B cell (primary cell): ENCODE measurements at regions not wholly inside any gene's neighbourhood (a gene's known extent, or its start where the extent isn't known, plus 50 kb on each side); places are given as distances from the start of the nearest gene placed in this dataset.

Experiments used
- ATAC-seq: fragments of 200-7000 bp; cut with Tn5 transposase; one replicate; pipeline ENCODE4 v1.10.0; 2021; ENCODE audit warnings: low read depth, mild to moderate bottlenecking, moderate number of reproducible peaks, moderate library complexity
- CTCF ChIA-PET: fragments of 350-600 bp; sonication (Branson Sonifier 250); formaldehyde crosslinking; loops from one replicate; lab custom pipeline; 2021; ENCODE audit warnings: antibody characterized with exemption, inconsistent platforms; lab: Charles Lee
- POLR2A ChIA-PET: fragments of 350-600 bp; sonication (Branson Sonifier 250); formaldehyde crosslinking; loops from one replicate; lab custom pipeline; 2021; ENCODE audit warnings: antibody characterized with exemption; lab: Charles Lee
- DNase-seq: peaks from one replicate; pipeline ENCODE4 v3.0.0; 2013
- H2AFZ ChIP-seq: 2 replicates; pipeline ENCODE4 v1.6.1; 2012; ENCODE audit warnings: mild to moderate bottlenecking, low read depth, low read length; ENCODE audit not compliant: insufficient read depth, poor library complexity, severe bottlenecking
- H3K27ac ChIP-seq, 2 donors: 1 replicate in 1 of 2; 2 replicates in 1 of 2; pipeline ENCODE4 v1.5.1; 2012 to 2013; ENCODE audit warnings: low read length in 2 of 2, mild to moderate bottlenecking in 2 of 2, moderate library complexity in 1 of 2
- H3K27me3 ChIP-seq, 4 experiments: fragments of 200-600 bp in 1 of 4; sonication (generic) in 1 of 4; replicated peaks in 1 of 4; 1 replicate in 2 of 4; 2 replicates in 2 of 4; pipeline versions ENCODE4 v1.6.1 to v1.7.0; 2013 to 2016; ENCODE audit warnings: low read length in 3 of 4, mild to moderate bottlenecking in 2 of 4, mixed read lengths in 1 of 4, moderate library complexity in 1 of 4; ENCODE audit not compliant: insufficient read depth in 4 of 4, control insufficient read depth in 3 of 4; ENCODE audit errors: control extremely low read depth in 1 of 4
- H3K36me3 ChIP-seq, 2 experiments: replicated peaks in 1 of 2; 1 replicate in 1 of 2; 2 replicates in 1 of 2; pipeline versions ENCODE4 v1.6.1 to v1.7.1; 2013; ENCODE audit warnings: low read length in 1 of 2; ENCODE audit not compliant: insufficient read depth in 2 of 2, control insufficient read depth in 1 of 2; ENCODE audit errors: control extremely low read depth in 1 of 2, extremely low read depth in 1 of 2
- H3K4me1 ChIP-seq, 2 donors: fragments of 200-600 bp in 1 of 2; sonication (generic) in 1 of 2; 1 replicate in 1 of 2; 2 replicates in 1 of 2; pipeline versions ENCODE4 v1.5.1 to v1.6.1; 2013 to 2017; ENCODE audit warnings: low read length in 2 of 2; ENCODE audit not compliant: control insufficient read depth in 2 of 2, insufficient read depth in 2 of 2
- H3K4me2 ChIP-seq: replicated peaks from 2 replicates; pipeline ENCODE3; 2012; ENCODE audit warnings: mild to moderate bottlenecking, low read depth, low read length; ENCODE audit not compliant: poor library complexity, severe bottlenecking
- H3K4me3 ChIP-seq, 5 experiments: fragments of 200-600 bp in 1 of 5; sonication (generic) in 1 of 5; 1 replicate in 3 of 5; 2 replicates in 2 of 5; pipeline versions ENCODE4 v1.5.1 to v1.7.0; 2011 to 2016; ENCODE audit warnings: low read length in 4 of 5, mild to moderate bottlenecking in 4 of 5, low read depth in 2 of 5, control low read depth in 1 of 5, moderate library complexity in 1 of 5; ENCODE audit not compliant: insufficient read depth in 1 of 5; ENCODE audit errors: control extremely low read depth in 1 of 5, extremely low read depth in 1 of 5
- H3K79me2 ChIP-seq: fragments of 200-600 bp; sonication (generic); one replicate; pipeline ENCODE4 v1.6.0; 2016; ENCODE audit warnings: low read length; ENCODE audit not compliant: control insufficient read depth, insufficient read depth
- H3K9ac ChIP-seq: fragments of 200-600 bp; sonication (generic); 2 replicates; pipeline ENCODE4 v1.6.1; 2017; ENCODE audit warnings: mild to moderate bottlenecking, low read length, moderate library complexity
- H3K9me3 ChIP-seq, 3 donors: one replicate each; pipeline versions ENCODE4 v1.6.1 to v1.7.1; 2013; ENCODE audit warnings: low read length in 2 of 3; ENCODE audit not compliant: control insufficient read depth in 2 of 3, insufficient read depth in 1 of 3; ENCODE audit errors: control extremely low read depth in 1 of 3
- H4K20me1 ChIP-seq: 2 replicates; pipeline ENCODE4 v1.6.0; 2012; ENCODE audit warnings: mild to moderate bottlenecking, low read length; ENCODE audit not compliant: insufficient read depth, control insufficient read depth, poor library complexity, severe bottlenecking
- H3K27ac Mint-ChIP-seq: one replicate; pipeline ENCODE4 v1.8.0; 2021; ENCODE audit warnings: mixed read lengths
- H3K27me3 Mint-ChIP-seq: one replicate; pipeline ENCODE4 v1.8.0; 2021; ENCODE audit warnings: mixed read lengths
- H3K4me1 Mint-ChIP-seq: one replicate; pipeline ENCODE4 v1.8.0; 2021; ENCODE audit warnings: mixed read lengths
- H3K4me3 Mint-ChIP-seq: one replicate; pipeline ENCODE4 v1.8.0; 2021; ENCODE audit warnings: mixed read lengths
- H3K9me3 Mint-ChIP-seq: one replicate; pipeline ENCODE4 v1.8.0; 2022; ENCODE audit warnings: mixed read lengths; ENCODE audit not compliant: insufficient read depth
- EZH2 ChIP-seq: IDR thresholded peaks from 2 replicates; pipeline ENCODE4 v1.6.1; 2012; ENCODE audit warnings: borderline replicate concordance, low read depth, mild to moderate bottlenecking, moderate library complexity, low read length; ENCODE audit not compliant: insufficient read depth, poor library complexity, severe bottlenecking
- WGBS: methylation state at CpG from one replicate; pipeline ENCODE4 v1.1.5; 2013; ENCODE audit warnings: missing lambda C conversion rate; ENCODE audit not compliant: insufficient coverage; 5-methylcytosine and 5-hydroxymethylcytosine counted together
- intact Hi-C: fragments of 100-400 bp; cut with micrococcal nuclease; formaldehyde crosslinking; loops from one replicate; pipeline ENCODE4 v1.10.0; 2022
- TF ChIP-seq, protein P1 (sequence below): fragments of 200-600 bp; IDR thresholded peaks from one replicate; pipeline ENCODE4 v1.8.0; 2022; ENCODE audit warnings: antibody characterized with exemption, mild to moderate bottlenecking

DNA sequence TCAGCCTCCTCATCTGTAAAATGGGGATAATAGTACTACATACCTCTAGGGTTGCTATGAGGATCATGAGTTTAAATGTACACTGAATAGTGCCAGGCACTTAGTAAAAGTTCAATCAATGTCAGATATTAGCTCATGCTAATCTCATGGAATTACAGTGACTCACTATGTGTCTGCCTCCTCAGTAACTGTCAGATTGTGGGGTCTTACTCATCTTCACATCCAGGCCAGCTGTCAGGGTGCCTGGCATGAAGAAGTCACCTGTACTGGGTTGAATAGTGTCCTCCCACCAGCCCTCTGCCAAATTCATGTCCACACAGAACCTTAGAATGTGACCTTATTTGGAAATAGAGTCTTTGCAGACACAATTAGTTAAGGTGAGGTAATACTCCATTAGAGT, 54.3 kb upstream of the STIM2 start:
- TF ChIP-seq, protein P1, sequence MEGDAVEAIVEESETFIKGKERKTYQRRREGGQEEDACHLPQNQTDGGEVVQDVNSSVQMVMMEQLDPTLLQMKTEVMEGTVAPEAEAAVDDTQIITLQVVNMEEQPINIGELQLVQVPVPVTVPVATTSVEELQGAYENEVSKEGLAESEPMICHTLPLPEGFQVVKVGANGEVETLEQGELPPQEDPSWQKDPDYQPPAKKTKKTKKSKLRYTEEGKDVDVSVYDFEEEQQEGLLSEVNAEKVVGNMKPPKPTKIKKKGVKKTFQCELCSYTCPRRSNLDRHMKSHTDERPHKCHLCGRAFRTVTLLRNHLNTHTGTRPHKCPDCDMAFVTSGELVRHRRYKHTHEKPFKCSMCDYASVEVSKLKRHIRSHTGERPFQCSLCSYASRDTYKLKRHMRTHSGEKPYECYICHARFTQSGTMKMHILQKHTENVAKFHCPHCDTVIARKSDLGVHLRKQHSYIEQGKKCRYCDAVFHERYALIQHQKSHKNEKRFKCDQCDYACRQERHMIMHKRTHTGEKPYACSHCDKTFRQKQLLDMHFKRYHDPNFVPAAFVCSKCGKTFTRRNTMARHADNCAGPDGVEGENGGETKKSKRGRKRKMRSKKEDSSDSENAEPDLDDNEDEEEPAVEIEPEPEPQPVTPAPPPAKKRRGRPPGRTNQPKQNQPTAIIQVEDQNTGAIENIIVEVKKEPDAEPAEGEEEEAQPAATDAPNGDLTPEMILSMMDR: no peak
- TF ChIP-seq EZH2: no peak
- ChIA-PET CTCF (no interaction called here), POLR2A (no interaction called here)
- Mint-ChIP-seq H3K27ac (no peak overlapping the region), H3K4me1 (peaks cover 49% of the 10 kb centered on the region), H3K4me3 (peak overlapping the region; percentile 7), H3K9me3 (no peaks in the 10 kb centered on the region), H3K27me3 (peaks cover 22% of the 10 kb centered on the region)
- Histone ChIP-seq H3K36me3 (no peaks in the 10 kb centered on the region), H3K4me1 (peaks cover 30 to 38% of the 10 kb centered on the region in 2 donors), H4K20me1 (no peaks in the 10 kb centered on the region), H3K4me2 (no peak overlapping the region), H3K79me2 (no peaks in the 10 kb centered on the region), H3K27me3 (peaks cover 0 to 37% (median 8%) of the 10 kb centered on the region in 4 experiments), H3K9me3 (peaks cover 0 to 13% (median 0%) of the 10 kb centered on the region in 3 donors), H3K4me3 (no peak overlapping the region), H3K27ac (no peak overlapping the region), H2AFZ (no peak overlapping the region), H3K9ac (no peak overlapping the region)
- DNase-seq: no peak
- ATAC-seq: no peak
- intact Hi-C loops: no loop called here

- Histone ChIP-seq H4K20me1 (no peaks in the 10 kb centered on the region), H3K27me3 (peaks cover 0 to 47% (median 15%) of the 10 kb centered on the region in 4 experiments), H3K27ac (no peak overlapping the region), H3K4me2 (peak overlapping the region; percentile 70), H3K4me3 (peak overlapping the region in 1 of 5 experiments; percentile 29), H3K4me1 (peaks cover 40 to 48% of the 10 kb centered on the region in 2 donors), H3K9me3 (peaks cover 0 to 13% (median 0%) of the 10 kb centered on the region in 3 donors), H3K9ac (peak overlapping the region; percentile 36), H3K36me3 (no peaks in the 10 kb centered on the region), H2AFZ (no peak overlapping the region), H3K79me2 (no peaks in the 10 kb centered on the region)
- DNase-seq: peak; percentile 47
- H3K4me1 Mint-ChIP-seq: peaks cover 59% of the 10 kb centered on the region
- WGBS: 0% methylated on average over 3 of the region's 7 CpGs
- peak overlapping the region; percentile 29 for H3K27ac Mint-ChIP-seq
- H3K9me3 Mint-ChIP-seq: no peaks in the 10 kb centered on the region
- POLR2A ChIA-PET: no interaction called here
- no peak for TF ChIP-seq EZH2
- TF ChIP-seq, protein P1: no peak
- CTCF ChIA-PET: interaction anchor here (0.6 kb wide), 1 partner anchor 151 kb away, joined by 4 read pairs; no protein-coding TSS in a partner anchor
- peak overlapping the region; percentile 69 for H3K4me3 Mint-ChIP-seq
- peaks cover 31% of the 10 kb centered on the region for H3K27me3 Mint-ChIP-seq
- ATAC-seq: peak; percentile 79
- intact Hi-C loops: no loop called here
These were observed 53.3 kb upstream of the STIM2 start for GRCh38 chr4:26807330-26807729.
